Colon (tissue), 2 donors: ENCODE measurements at regions not wholly inside any gene's neighbourhood (a gene's known extent, or its start where the extent isn't known, plus 50 kb on each side); places are given as distances from the start of the nearest gene placed in this dataset.

ENCODE experiments used
- FAIRE-seq: peaks from 2 replicates; lab custom pipeline; 2012; peaks lifted over from hg19 to GRCh38; lab: Jason Lieb, UNC
- donor health status: control.
- donor health status: control.

DNA sequence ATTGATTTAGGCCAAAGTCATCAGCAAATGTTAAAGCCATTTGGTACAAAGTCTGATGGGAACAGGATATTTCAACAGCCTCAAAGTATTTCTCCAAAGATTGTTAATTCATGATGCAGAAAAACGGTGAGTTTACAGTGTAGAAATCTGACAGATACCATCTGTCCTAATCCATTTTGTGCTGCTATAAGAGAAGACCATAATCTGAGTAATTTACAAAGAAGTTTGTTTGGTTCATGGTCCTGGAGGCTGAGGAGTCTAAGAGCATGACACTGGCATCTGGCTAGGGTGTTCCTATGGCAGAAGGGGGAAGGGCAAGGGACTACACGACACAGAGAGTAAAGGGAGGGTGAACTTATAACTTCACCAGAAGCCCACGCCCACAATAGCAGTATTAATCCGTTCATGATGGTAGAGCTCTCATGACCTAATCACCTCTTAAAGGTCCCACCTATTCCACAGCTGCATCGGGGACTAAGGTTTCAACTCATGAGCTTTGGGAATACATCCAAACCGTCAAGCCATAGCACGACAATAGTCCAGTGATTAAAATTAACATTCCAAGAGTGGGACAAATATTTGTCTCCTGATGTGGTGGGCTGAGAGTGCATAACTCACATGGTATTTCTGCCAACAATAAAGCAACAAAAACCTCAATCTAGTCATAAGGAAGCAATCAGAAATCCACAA is 298.6 kb upstream of the AKR1E2 start:
- FAIRE-seq: no peak

DNA sequence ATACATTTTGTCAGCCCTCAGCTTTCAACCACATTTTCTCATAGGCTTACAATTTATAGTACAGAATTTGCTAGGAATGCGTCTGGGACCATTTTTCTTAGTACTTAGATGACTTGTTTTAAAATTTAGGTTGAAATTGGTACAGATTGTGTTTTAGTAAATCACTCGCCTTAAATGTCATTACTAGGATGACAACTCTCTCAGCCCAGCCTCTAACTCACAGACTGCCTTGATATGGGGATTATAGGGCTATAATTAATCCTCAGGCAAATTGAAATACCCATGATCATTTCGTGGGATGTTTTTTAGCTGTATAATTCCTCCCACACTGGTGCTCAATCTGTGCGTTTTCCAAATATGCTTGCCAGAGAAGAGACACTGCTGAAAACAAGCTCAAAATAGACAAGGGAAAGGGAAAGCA is 299.7 kb upstream of the AKR1E2 start:
- FAIRE-seq: no peak

DNA sequence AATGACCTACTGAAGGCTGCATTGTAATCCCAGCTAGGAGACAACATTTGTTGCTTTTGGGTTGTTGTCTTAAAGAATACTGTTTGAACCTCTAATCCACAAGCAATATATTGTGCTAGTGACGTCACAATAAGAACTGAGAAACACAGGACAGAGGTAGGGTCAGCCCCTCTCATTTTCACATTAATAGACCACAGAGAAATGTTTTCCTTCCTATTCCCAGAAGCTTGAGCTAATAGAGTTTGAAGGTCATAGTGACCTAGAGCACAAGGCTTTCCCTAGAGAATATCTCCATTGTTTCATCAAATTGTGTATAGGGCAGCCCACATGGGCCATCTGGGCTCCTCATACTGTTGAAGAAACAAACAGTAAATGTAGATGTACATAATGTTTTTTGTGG is 300.9 kb upstream of the AKR1E2 start:
- no peak for FAIRE-seq

- FAIRE-seq: no peak
Measured at GRCh38 chr10:4522296-4523000, 303.6 kb upstream of the AKR1E2 start.

- FAIRE-seq: peak; percentile 10
Measured at GRCh38 chr10:4519658-4520402, 306.2 kb upstream of the AKR1E2 start.

DNA sequence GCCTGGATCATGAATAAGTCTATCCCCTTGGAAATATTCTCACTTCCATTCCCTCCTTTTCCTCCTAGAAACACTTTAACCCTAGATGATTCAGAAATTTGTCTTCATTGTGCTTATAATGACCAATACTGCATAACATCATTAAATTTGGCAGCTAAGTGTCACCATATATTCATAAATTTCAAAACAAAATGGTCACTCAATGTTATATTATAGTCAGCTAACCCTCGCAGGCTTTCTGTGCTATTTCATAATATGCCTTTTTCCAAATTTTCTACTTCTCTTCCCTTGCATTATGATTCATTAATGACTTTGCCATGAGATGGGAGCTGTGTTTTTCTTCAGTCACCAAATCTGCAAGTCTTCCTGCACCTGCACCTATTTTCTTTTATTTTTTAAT is 308.3 kb upstream of the AKR1E2 start:
- no peak for FAIRE-seq

- no peak for FAIRE-seq
Measured at GRCh38 chr10:4515721-4516120, 310.3 kb upstream of the AKR1E2 start.

DNA sequence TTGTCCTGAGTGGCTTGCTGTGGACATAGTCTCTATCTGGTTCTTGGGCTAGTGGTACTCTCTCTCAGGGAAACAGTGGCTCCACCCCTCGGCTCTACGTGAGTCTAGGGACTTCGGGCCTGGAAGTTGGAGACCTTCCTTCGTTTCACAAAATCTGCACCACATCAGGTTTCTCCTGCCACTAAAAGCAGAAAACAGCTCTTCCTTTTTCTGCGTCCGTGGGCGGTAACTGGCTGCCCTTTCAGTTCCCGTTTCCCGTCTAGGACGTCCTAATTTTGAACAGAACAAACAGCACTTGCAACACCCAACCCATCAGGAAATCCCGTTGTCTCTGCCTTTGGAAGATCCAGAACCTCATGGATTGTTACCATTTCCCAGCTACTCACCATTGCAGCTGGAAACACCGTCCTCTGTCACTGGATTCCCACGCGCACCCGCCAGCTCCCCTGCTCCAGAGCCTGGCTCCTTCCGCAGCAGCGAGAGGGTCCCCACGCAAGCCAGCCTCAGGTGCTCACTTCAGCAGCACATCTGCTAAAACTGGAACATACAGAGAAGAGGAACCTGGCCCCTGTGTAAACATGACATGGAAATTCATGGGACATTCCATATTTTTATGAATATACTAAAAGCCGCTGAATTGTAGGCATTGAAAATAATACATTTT is 311.4 kb upstream of the AKR1E2 start:
- no peak for FAIRE-seq

DNA sequence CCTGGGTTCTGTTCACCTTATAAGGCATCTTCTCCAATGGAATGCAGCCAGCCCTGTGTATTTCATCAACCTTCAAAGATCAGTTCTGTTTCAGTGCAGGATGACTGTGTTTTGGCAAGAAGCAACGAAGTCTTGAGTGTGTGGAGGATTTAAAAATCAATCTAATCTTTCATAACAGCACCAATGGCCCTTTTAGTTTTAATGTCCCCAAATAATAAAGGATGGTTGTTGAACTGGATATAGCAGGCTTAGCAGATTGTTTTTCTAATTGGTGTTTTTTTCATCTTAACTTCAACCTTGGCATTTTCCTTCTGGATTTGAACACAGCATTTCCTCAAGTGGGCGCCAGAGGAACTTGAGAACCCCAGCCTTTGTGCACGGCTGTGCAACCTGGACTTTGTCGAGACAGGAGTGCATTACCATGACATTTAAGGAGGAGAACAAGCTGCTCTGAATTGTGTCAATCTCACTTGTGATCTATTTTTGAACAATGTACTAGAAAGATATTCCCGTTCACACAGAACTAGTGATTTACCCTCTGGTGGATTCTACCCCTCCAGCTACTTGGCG is 313.3 kb upstream of the AKR1E2 start:
- FAIRE-seq: no peak

GRCh38 chr10:4512196-4512595 is 313.8 kb upstream of the AKR1E2 start:
- no peak for FAIRE-seq

DNA sequence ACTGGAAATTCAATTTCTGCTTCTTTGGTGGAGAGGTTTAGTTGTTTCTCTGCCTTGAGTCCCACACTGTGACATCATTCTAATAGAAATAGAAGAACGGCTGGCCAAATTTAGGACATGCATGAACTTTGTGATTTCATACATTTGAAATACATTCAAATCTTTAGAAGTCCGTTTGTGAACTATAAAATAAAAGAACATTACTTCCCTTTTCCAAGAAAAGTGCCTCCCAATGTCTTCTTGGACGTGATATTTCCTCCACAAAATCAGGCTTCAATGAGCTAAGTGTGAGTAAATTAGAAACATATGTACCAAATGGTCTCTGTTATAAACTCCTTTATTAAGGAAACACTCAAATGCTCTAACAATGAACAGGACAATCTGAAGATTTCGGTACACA is 314.5 kb upstream of the AKR1E2 start:
- no peak for FAIRE-seq

- no peak for FAIRE-seq
Measured at GRCh38 chr10:4509405-4509804, 316.6 kb upstream of the AKR1E2 start.

GRCh38 chr10:4506095-4506494 is 319.9 kb upstream of the AKR1E2 start:
- no peak for FAIRE-seq

DNA sequence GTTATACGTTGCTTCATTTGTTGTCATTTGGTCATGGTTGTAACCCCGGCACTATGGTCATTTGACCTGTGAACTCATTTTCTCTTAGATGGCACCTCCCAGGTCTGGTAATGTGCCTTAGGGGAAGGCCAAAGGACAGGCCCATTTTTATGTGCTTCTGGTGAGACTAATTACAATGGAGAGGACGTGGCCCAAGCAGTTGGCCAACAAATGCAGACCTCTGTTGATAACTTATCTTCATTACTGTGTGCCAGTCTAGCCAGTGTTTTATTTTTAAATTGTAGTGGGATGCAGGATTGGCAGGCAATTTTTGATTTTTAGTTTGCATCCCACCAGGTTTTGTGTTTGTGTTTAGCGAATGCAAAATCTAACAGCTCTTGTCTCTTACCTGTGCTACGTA is 321.5 kb upstream of the AKR1E2 start:
- FAIRE-seq: no peak

DNA sequence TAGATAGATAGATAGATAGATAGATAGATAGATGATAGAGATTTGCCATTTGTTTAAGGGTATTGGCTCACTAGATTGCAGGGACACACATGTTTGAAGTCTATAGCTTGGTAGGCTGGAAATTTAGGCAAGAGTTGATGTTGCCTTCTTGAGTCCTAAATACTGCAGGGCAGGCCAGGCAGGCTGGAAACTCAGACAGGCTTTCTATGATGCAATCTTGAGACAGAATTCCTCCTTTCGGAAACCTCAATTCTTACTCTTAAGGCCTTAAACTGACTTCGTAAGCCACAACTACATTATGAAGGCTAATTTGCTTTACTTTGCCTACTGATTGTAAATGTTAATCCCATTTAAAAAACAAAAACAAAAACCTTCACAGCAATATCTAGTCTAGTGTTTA is 322.9 kb upstream of the AKR1E2 start:
- no peak for FAIRE-seq

- FAIRE-seq: no peak
Measured at GRCh38 chr10:4501306-4501705, 324.7 kb upstream of the AKR1E2 start.

- no peak for FAIRE-seq
Measured at GRCh38 chr10:4498711-4499251, 327.2 kb upstream of the AKR1E2 start.

DNA sequence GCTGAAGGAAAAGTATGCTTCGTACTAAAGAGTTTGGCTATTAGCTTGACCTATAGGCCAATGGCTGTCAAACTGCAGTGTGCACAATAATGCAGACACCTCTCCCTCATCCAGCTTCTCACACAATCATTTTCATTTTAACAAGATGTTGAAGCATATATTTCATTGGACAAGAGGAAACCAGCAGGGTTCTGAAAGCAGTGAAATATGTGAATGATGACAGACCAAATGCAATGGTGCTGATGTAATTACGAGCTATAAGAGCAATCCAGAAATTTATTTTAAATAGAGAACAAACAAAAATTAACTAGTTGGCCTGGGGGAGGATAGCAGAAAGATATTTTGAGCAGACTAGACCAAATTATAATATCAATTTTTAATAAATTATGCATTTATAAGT is 331.5 kb upstream of the AKR1E2 start:
- no peak for FAIRE-seq

DNA sequence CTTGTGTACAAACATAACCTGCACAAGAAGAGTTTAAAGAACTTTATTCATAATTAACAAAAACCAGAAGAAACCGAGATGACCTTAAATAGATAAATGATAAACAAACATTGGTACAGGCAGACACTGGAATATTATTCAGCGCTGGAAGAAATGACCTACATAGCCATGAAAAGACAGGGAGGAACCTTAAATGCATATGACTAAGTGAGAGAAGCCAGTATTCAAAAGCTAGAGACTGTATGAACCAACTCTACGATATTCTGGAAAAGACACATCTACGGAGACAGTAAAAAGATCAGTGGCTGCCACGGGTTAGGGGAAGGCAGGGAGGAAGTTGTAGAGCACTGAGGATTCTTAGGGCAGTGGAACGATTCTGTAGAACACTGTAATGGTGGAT is 333.8 kb upstream of the AKR1E2 start:
- no peak for FAIRE-seq

GRCh38 chr10:4488904-4489303 is 337.1 kb upstream of the AKR1E2 start:
- no peak for FAIRE-seq

- no peak for FAIRE-seq
Measured at GRCh38 chr10:4485636-4486035, 340.4 kb upstream of the AKR1E2 start.

DNA sequence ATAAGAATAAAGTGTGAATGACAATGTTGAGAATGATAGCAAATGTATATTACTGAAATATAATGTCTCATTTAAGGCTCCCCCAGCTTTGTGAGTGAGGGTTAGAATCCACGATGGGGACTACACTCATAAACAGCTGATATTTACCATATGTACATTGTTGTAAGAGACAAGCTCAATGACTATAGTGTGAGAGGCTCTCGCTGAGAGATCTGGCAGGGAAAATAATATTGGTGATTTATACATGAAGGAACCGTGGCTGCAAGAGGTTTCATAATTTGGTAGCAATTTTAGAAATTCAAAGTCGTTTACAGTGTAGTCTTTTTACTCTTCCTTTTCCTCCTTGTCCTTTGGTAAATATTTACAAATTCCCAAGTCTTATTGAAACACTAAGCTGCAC is 342.2 kb upstream of the AKR1E2 start:
- no peak for FAIRE-seq
